HEK293 (cell line): ENCODE measurements at regions not wholly inside any gene's neighbourhood (a gene's known extent, or its start where the extent isn't known, plus 50 kb on each side); places are given as distances from the start of the nearest gene placed in this dataset.

Experiments
- CTCF ChIA-PET: fragments of 350-600 bp; formaldehyde crosslinking; extraction: SDS; loops from one replicate; lab custom pipeline; 2021; ENCODE audit warnings: antibody characterized with exemption; lab: Yijun Ruan, JAX
- POLR2A ChIA-PET: fragments of 300-600 bp; formaldehyde crosslinking; extraction: SDS; loops from one replicate; lab custom pipeline; 2020; ENCODE audit warnings: antibody characterized with exemption, inconsistent platforms; lab: Yijun Ruan, JAX
- H3K27ac ChIP-seq: fragments of 200-500 bp; sonication (Bioruptor generic); 2 replicates; pipeline ENCODE4 v1.5.1; 2014; ENCODE audit warnings: low read depth, low read length, control low read depth, inconsistent platforms; ENCODE audit errors: extremely low read depth
- H3K36me3 ChIP-seq, 2 experiments: fragments of 200-500 bp in 1 of 2; sonication (Bioruptor generic) in 1 of 2; 1 replicate in 1 of 2; 2 replicates in 1 of 2; pipeline ENCODE4 v1.5.1; 2014 to 2017; ENCODE audit warnings: inconsistent platforms in 2 of 2, low read length in 2 of 2; ENCODE audit not compliant: control insufficient read depth in 2 of 2, insufficient read depth in 1 of 2
- H3K4me1 ChIP-seq: fragments of 200-500 bp; sonication (Bioruptor generic); 2 replicates; pipeline ENCODE4 v1.5.1; 2014; ENCODE audit warnings: mild to moderate bottlenecking, low read length, inconsistent platforms; ENCODE audit not compliant: control insufficient read depth, insufficient read depth
- H3K4me3 ChIP-seq: 2 replicates; pipeline ENCODE4 v1.5.1; 2011; ENCODE audit warnings: low read depth, mild to moderate bottlenecking, control low read depth, low read length, moderate library complexity
- H3K9me3 ChIP-seq: fragments of 200-500 bp; sonication (Bioruptor generic); 2 replicates; pipeline ENCODE4 v1.5.1; 2014; ENCODE audit warnings: low read depth, low read length, inconsistent platforms; ENCODE audit not compliant: control insufficient read depth, insufficient read depth
- BCL11A ChIP-seq: fragments of 450-650 bp; formaldehyde crosslinking; IDR thresholded peaks from 2 replicates; pipeline ENCODE4 v1.5.1; 2016; ENCODE audit warnings: low read depth, missing biosample characterization, missing genetic modification characterization
- ELK4 ChIP-seq: IDR thresholded peaks from 2 replicates; pipeline ENCODE4 v1.6.1; 2011; ENCODE audit warnings: mild to moderate bottlenecking, low read depth, low read length, borderline replicate concordance
- GLI2 ChIP-seq: fragments of 450-650 bp; formaldehyde crosslinking; IDR thresholded peaks from 2 replicates; pipeline ENCODE4; 2017; ENCODE audit warnings: missing biosample characterization, missing genetic modification characterization, low read depth, borderline replicate concordance
- KLF8 ChIP-seq: fragments of 450-650 bp; formaldehyde crosslinking; IDR thresholded peaks from 2 replicates; pipeline ENCODE4 v1.5.1; 2016; ENCODE audit warnings: missing biosample characterization, missing genetic modification characterization
- SCRT2 ChIP-seq: fragments of 450-650 bp; formaldehyde crosslinking; IDR thresholded peaks from 2 replicates; pipeline ENCODE4 v1.5.1; 2016; ENCODE audit warnings: missing biosample characterization, missing genetic modification characterization
- SP7 ChIP-seq: fragments of 450-650 bp; formaldehyde crosslinking; IDR thresholded peaks from 2 replicates; pipeline ENCODE4 v1.5.1; 2016; ENCODE audit warnings: missing biosample characterization, missing genetic modification characterization
- WT1 ChIP-seq: fragments of 450-650 bp; formaldehyde crosslinking; IDR thresholded peaks from 2 replicates; pipeline ENCODE4 v1.5.1; 2016; ENCODE audit warnings: missing biosample characterization, missing genetic modification characterization
- ZBTB20 ChIP-seq: fragments of 450-650 bp; formaldehyde crosslinking; IDR thresholded peaks from 2 replicates; pipeline ENCODE4 v1.5.1; 2016; ENCODE audit warnings: missing biosample characterization, missing genetic modification characterization
- ZBTB7A ChIP-seq: fragments of 450-650 bp; formaldehyde crosslinking; IDR thresholded peaks from 2 replicates; pipeline ENCODE4 v1.5.1; 2016; ENCODE audit warnings: low read depth, missing biosample characterization, missing genetic modification characterization
- ZBTB8A ChIP-seq: fragments of 450-650 bp; formaldehyde crosslinking; IDR thresholded peaks from 2 replicates; pipeline ENCODE4 v1.5.1; 2016; ENCODE audit warnings: missing biosample characterization, missing genetic modification characterization
- ZFP3 ChIP-seq: fragments of 450-650 bp; formaldehyde crosslinking; IDR thresholded peaks from 2 replicates; pipeline ENCODE4 v1.5.1; 2016; ENCODE audit warnings: low read depth, missing biosample characterization, missing genetic modification characterization
- ZNF140 ChIP-seq: fragments of 450-650 bp; formaldehyde crosslinking; IDR thresholded peaks from 2 replicates; pipeline ENCODE4 v1.5.1; 2016; ENCODE audit warnings: missing biosample characterization, missing genetic modification characterization
- ZNF2 ChIP-seq: fragments of 450-650 bp; formaldehyde crosslinking; IDR thresholded peaks from 2 replicates; pipeline ENCODE4 v1.5.1; 2016; ENCODE audit warnings: missing biosample characterization, missing genetic modification characterization
- ZNF23 ChIP-seq: fragments of 450-650 bp; formaldehyde crosslinking; IDR thresholded peaks from 2 replicates; pipeline ENCODE4 v1.5.1; 2016; ENCODE audit warnings: missing biosample characterization, missing genetic modification characterization, borderline replicate concordance
- ZNF24 ChIP-seq: fragments of 450-650 bp; formaldehyde crosslinking; IDR thresholded peaks from 2 replicates; pipeline ENCODE4 v1.5.1; 2016; ENCODE audit warnings: missing biosample characterization, missing genetic modification characterization
- ZNF248 ChIP-seq: fragments of 450-650 bp; formaldehyde crosslinking; IDR thresholded peaks from 2 replicates; pipeline ENCODE4 v1.5.1; 2017; ENCODE audit warnings: missing biosample characterization, missing genetic modification characterization
- ZNF26 ChIP-seq: fragments of 450-650 bp; formaldehyde crosslinking; IDR thresholded peaks from 2 replicates; pipeline ENCODE4 v1.5.1; 2016; ENCODE audit warnings: missing biosample characterization, missing genetic modification characterization
- ZNF266 ChIP-seq: fragments of 450-650 bp; formaldehyde crosslinking; IDR thresholded peaks from 2 replicates; pipeline ENCODE4 v1.5.1; 2016; ENCODE audit warnings: missing biosample characterization, missing genetic modification characterization, low read depth
- ZNF510 ChIP-seq: fragments of 450-650 bp; formaldehyde crosslinking; IDR thresholded peaks from 2 replicates; pipeline ENCODE4 v1.5.1; 2018; ENCODE audit warnings: mild to moderate bottlenecking, missing genetic modification characterization, missing biosample characterization; ENCODE audit not compliant: insufficient replicate concordance
- ZNF621 ChIP-seq: fragments of 450-650 bp; formaldehyde crosslinking; IDR thresholded peaks from 2 replicates; pipeline ENCODE4 v1.5.1; 2017; ENCODE audit warnings: missing biosample characterization, missing genetic modification characterization
- ZNF654 ChIP-seq: fragments of 450-650 bp; formaldehyde crosslinking; IDR thresholded peaks from 2 replicates; pipeline ENCODE4 v1.5.1; 2016; ENCODE audit warnings: low read depth, missing biosample characterization, missing genetic modification characterization
- ZSCAN23 ChIP-seq: fragments of 450-650 bp; formaldehyde crosslinking; IDR thresholded peaks from 2 replicates; pipeline ENCODE4 v1.5.1; 2016; ENCODE audit warnings: missing biosample characterization, missing genetic modification characterization
- ZSCAN5A ChIP-seq: fragments of 450-650 bp; formaldehyde crosslinking; IDR thresholded peaks from 2 replicates; pipeline ENCODE4 v1.5.1; 2016; ENCODE audit warnings: missing biosample characterization, missing genetic modification characterization
- TF ChIP-seq, protein P1 (sequence below): fragments of 450-650 bp; formaldehyde crosslinking; IDR thresholded peaks from 2 replicates; pipeline ENCODE4 v1.5.1; 2017; ENCODE audit warnings: missing biosample characterization, missing genetic modification characterization
- TF ChIP-seq, protein P2 (sequence below): fragments of 450-650 bp; formaldehyde crosslinking; IDR thresholded peaks from 2 replicates; pipeline ENCODE4 v1.5.1; 2016; ENCODE audit warnings: missing biosample characterization, missing genetic modification characterization
- TF ChIP-seq, protein P3 (sequence below): fragments of 450-650 bp; formaldehyde crosslinking; IDR thresholded peaks from 2 replicates; pipeline ENCODE4 v1.5.1; 2016; ENCODE audit warnings: missing biosample characterization, missing genetic modification characterization
- TF ChIP-seq, protein P4 (sequence below): fragments of 450-650 bp; formaldehyde crosslinking; IDR thresholded peaks from 2 replicates; pipeline ENCODE4 v1.5.1; 2016; ENCODE audit warnings: missing biosample characterization, missing genetic modification characterization

- TF ChIP-seq ZSCAN23 (tag by site-specific recombination) (no peak), ZBTB7A (tag by site-specific recombination) (no peak), ZSCAN5A (tag by site-specific recombination) (no peak), ZNF621 (no peak), ZNF23 (tag by site-specific recombination) (no peak), ZFP3 (tag by site-specific recombination) (no peak), ZNF510 (tag by site-specific recombination) (no peak), ZNF266 (no peak)
- TF ChIP-seq, protein P1, sequence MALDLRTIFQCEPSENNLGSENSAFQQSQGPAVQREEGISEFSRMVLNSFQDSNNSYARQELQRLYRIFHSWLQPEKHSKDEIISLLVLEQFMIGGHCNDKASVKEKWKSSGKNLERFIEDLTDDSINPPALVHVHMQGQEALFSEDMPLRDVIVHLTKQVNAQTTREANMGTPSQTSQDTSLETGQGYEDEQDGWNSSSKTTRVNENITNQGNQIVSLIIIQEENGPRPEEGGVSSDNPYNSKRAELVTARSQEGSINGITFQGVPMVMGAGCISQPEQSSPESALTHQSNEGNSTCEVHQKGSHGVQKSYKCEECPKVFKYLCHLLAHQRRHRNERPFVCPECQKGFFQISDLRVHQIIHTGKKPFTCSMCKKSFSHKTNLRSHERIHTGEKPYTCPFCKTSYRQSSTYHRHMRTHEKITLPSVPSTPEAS (tag by site-specific recombination): no peak
- TF ChIP-seq, protein P2, sequence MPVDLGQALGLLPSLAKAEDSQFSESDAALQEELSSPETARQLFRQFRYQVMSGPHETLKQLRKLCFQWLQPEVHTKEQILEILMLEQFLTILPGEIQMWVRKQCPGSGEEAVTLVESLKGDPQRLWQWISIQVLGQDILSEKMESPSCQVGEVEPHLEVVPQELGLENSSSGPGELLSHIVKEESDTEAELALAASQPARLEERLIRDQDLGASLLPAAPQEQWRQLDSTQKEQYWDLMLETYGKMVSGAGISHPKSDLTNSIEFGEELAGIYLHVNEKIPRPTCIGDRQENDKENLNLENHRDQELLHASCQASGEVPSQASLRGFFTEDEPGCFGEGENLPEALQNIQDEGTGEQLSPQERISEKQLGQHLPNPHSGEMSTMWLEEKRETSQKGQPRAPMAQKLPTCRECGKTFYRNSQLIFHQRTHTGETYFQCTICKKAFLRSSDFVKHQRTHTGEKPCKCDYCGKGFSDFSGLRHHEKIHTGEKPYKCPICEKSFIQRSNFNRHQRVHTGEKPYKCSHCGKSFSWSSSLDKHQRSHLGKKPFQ (tag by site-specific recombination): no peak
- TF ChIP-seq, protein P3, sequence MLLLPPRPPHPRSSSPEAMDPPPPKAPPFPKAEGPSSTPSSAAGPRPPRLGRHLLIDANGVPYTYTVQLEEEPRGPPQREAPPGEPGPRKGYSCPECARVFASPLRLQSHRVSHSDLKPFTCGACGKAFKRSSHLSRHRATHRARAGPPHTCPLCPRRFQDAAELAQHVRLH: no peak
- TF ChIP-seq, all 188 proteins: peak for 0
- ChIA-PET CTCF (interaction anchor here (0.7 kb wide), 1 partner anchor 83 kb away, joined by 3 read pairs; no protein-coding TSS in a partner anchor), POLR2A (no interaction called here)
- Histone ChIP-seq H3K4me1 (no peaks in the 10 kb centered on the region), H3K27ac (no peak overlapping the region), H3K4me3 (no peak overlapping the region), H3K9me3 (no peaks in the 10 kb centered on the region), H3K36me3 (no peaks in the 10 kb centered on the region)
Measured at GRCh38 chr13:26999499-26999898, 172.1 kb downstream of the USP12 start.

GRCh38 chr13:26998292-26998691 lies 173.3 kb downstream of the USP12 start:
- CTCF ChIA-PET: interaction anchor here (0.6 kb wide), 1 partner anchor 361 kb away, joined by 3 read pairs; no protein-coding TSS in a partner anchor
- POLR2A ChIA-PET: no interaction called here
- H3K4me3 ChIP-seq: no peak overlapping the region
- H3K27ac ChIP-seq: no peak overlapping the region
- H3K9me3 ChIP-seq: no peaks in the 10 kb centered on the region
- H3K4me1 ChIP-seq: no peaks in the 10 kb centered on the region
- H3K36me3 ChIP-seq: no peaks in the 10 kb centered on the region
- TF ChIP-seq SCRT2 (no peak), WT1 (tag by site-specific recombination) (no peak), ELK4 (no peak), GLI2 (tag by site-specific recombination) (no peak), ZNF248 (tag by site-specific recombination) (no peak), ZBTB20 (no peak), ZNF2 (tag by site-specific recombination) (no peak), BCL11A (no peak), SP7 (tag by site-specific recombination) (no peak), ZBTB8A (tag by site-specific recombination) (no peak), ZNF140 (no peak), ZNF654 (no peak), ZNF26 (tag by site-specific recombination) (no peak), KLF8 (tag by site-specific recombination) (no peak), ZNF24 (no peak)
- TF ChIP-seq, protein P4, sequence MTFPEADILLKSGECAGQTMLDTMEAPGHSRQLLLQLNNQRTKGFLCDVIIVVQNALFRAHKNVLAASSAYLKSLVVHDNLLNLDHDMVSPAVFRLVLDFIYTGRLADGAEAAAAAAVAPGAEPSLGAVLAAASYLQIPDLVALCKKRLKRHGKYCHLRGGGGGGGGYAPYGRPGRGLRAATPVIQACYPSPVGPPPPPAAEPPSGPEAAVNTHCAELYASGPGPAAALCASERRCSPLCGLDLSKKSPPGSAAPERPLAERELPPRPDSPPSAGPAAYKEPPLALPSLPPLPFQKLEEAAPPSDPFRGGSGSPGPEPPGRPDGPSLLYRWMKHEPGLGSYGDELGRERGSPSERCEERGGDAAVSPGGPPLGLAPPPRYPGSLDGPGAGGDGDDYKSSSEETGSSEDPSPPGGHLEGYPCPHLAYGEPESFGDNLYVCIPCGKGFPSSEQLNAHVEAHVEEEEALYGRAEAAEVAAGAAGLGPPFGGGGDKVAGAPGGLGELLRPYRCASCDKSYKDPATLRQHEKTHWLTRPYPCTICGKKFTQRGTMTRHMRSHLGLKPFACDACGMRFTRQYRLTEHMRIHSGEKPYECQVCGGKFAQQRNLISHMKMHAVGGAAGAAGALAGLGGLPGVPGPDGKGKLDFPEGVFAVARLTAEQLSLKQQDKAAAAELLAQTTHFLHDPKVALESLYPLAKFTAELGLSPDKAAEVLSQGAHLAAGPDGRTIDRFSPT (tag by site-specific recombination): no peak
